OCI-LY1 (cell line): ENCODE measurements at regions not wholly inside any gene's neighbourhood (a gene's known extent, or its start where the extent isn't known, plus 50 kb on each side); places are given as distances from the start of the nearest gene placed in this dataset.

ENCODE experiments used
- H2AFZ ChIP-seq: fragments of 200-600 bp; sonication (generic), shearing (Covaris generic); 2 replicates; pipeline ENCODE4 v1.6.0; 2014; ENCODE audit warnings: antibody characterized with exemption, mild to moderate bottlenecking, low read length
- H3F3A ChIP-seq: fragments of 200-600 bp; sonication (generic), shearing (Covaris generic); 2 replicates; pipeline ENCODE4 v1.6.0; 2014; ENCODE audit warnings: mild to moderate bottlenecking, antibody characterized with exemption, low read length, moderate library complexity; ENCODE audit not compliant: insufficient read depth
- H3K27ac ChIP-seq: fragments of 200-600 bp; sonication (generic); 2 replicates; pipeline ENCODE4 v1.5.1; 2014; ENCODE audit warnings: low read length, mixed run types, mild to moderate bottlenecking, low read depth; ENCODE audit not compliant: poor library complexity, severe bottlenecking
- H3K27me3 ChIP-seq: fragments of 200-600 bp; sonication (generic); 2 replicates; pipeline ENCODE4 v1.6.0; 2014; ENCODE audit warnings: antibody characterized with exemption, mild to moderate bottlenecking, low read length, moderate library complexity; ENCODE audit not compliant: insufficient read depth
- H3K36me3 ChIP-seq: fragments of 200-600 bp; sonication (generic); 2 replicates; pipeline ENCODE4 v1.6.1; 2014; ENCODE audit warnings: mild to moderate bottlenecking, antibody characterized with exemption, low read length, moderate library complexity, mixed read lengths; ENCODE audit not compliant: insufficient read depth
- H3K4me1 ChIP-seq: fragments of 200-600 bp; sonication (generic); 2 replicates; pipeline ENCODE4 v1.5.1; 2014; ENCODE audit warnings: mild to moderate bottlenecking, low read length, moderate library complexity; ENCODE audit not compliant: insufficient read depth, severe bottlenecking
- H3K4me2 ChIP-seq: fragments of 200-600 bp; sonication (generic), shearing (Covaris generic); 2 replicates; pipeline ENCODE4 v1.6.1; 2014; ENCODE audit warnings: low read length
- H3K4me3 ChIP-seq: fragments of 200-600 bp; sonication (generic); 2 replicates; pipeline ENCODE4 v1.5.1; 2014; ENCODE audit warnings: low read length, low read depth, mild to moderate bottlenecking, mixed read lengths; ENCODE audit not compliant: poor library complexity, severe bottlenecking
- H3K79me2 ChIP-seq: fragments of 200-600 bp; shearing (Covaris generic); 2 replicates; pipeline ENCODE4 v1.6.1; 2016; ENCODE audit warnings: mixed run types, low read length, mixed read lengths; ENCODE audit not compliant: insufficient read depth
- H3K9ac ChIP-seq: fragments of 200-600 bp; sonication (generic), shearing (Covaris generic); 2 replicates; pipeline ENCODE4 v1.6.1; 2014; ENCODE audit warnings: mild to moderate bottlenecking, low read length, mixed read lengths
- H3K9me2 ChIP-seq: fragments of 200-600 bp; sonication (generic), shearing (Covaris generic); 2 replicates; pipeline ENCODE4 v1.6.1; 2014; ENCODE audit warnings: low read depth, mild to moderate bottlenecking, low read length, mixed read lengths
- H3K9me3 ChIP-seq: fragments of 200-600 bp; shearing (Covaris generic); 2 replicates; pipeline ENCODE4 v1.6.1; 2014; ENCODE audit warnings: low read length, mixed read lengths
- H4K20me1 ChIP-seq: fragments of 200-600 bp; sonication (generic), shearing (Covaris generic); 2 replicates; pipeline ENCODE4 v1.6.0; 2016; ENCODE audit warnings: mild to moderate bottlenecking, low read length; ENCODE audit not compliant: insufficient read depth
- CTCF ChIP-seq: fragments of 200-600 bp; sonication (generic), shearing (Covaris generic); IDR thresholded peaks from 2 replicates; pipeline ENCODE4 v1.5.1; 2017; ENCODE audit warnings: mild to moderate bottlenecking, antibody characterized with exemption, low read length, moderate library complexity, mixed read lengths
- EZH2 ChIP-seq: fragments of 200-600 bp; sonication (generic), shearing (Covaris generic); IDR thresholded peaks from 2 replicates; pipeline ENCODE4 v1.8.0; 2017; ENCODE audit warnings: borderline replicate concordance, mixed run types, mild to moderate bottlenecking, antibody characterized with exemption, low read length, moderate library complexity, mixed read lengths

DNA sequence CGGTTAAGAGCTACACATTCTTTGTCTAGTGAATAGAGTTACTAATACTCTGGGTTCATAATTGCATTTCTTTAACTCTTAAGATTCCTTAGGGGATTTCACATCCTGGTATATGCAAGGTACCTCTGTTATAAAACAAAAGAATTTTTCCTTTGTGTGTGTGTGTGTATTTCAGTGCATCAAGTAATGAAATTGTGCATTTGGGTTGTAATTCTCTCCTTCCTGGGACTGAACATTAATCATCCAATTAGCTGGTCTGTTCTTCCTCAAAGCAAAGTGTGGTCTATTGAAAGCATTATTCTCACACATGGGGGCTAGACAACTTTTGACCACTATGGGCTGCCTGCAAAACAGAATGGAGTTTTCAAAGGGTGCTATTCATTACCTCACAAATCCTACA, 74.0 kb downstream of the ZC3H11B start:
- Histone ChIP-seq H4K20me1 (no peaks in the 10 kb centered on the region), H3K9ac (no peak overlapping the region), H3K79me2 (no peaks in the 10 kb centered on the region), H3K27me3 (no peaks in the 10 kb centered on the region), H3K9me3 (no peaks in the 10 kb centered on the region), H3K9me2 (no peaks in the 10 kb centered on the region), H3K27ac (no peak overlapping the region), H3K4me2 (no peak overlapping the region), H3K4me1 (no peaks in the 10 kb centered on the region), H3F3A (no peaks in the 10 kb centered on the region), H3K4me3 (no peak overlapping the region), H2AFZ (no peak overlapping the region), H3K36me3 (no peaks in the 10 kb centered on the region)
- no peak for TF ChIP-seq EZH2
- no peak for TF ChIP-seq CTCF

GRCh38 chr1:219537223-219537631, 75.7 kb downstream of the ZC3H11B start:
- no peaks in the 10 kb centered on the region for H4K20me1 ChIP-seq
- H3K4me2 ChIP-seq: no peak overlapping the region
- H3K27me3 ChIP-seq: no peaks in the 10 kb centered on the region
- H3K4me3 ChIP-seq: no peak overlapping the region
- no peak overlapping the region for H2AFZ ChIP-seq
- H3K27ac ChIP-seq: no peak overlapping the region
- TF ChIP-seq CTCF (no peak), EZH2 (no peak)
- H3K9ac ChIP-seq: no peak overlapping the region
- H3F3A ChIP-seq: no peaks in the 10 kb centered on the region
- no peaks in the 10 kb centered on the region for H3K79me2 ChIP-seq
- H3K4me1 ChIP-seq: no peaks in the 10 kb centered on the region
- no peaks in the 10 kb centered on the region for H3K9me2 ChIP-seq
- H3K36me3 ChIP-seq: no peaks in the 10 kb centered on the region
- no peaks in the 10 kb centered on the region for H3K9me3 ChIP-seq

GRCh38 chr1:219536038-219536437, 76.9 kb downstream of the ZC3H11B start:
- Histone ChIP-seq H3K36me3 (no peaks in the 10 kb centered on the region), H3K27me3 (no peaks in the 10 kb centered on the region), H3K79me2 (no peaks in the 10 kb centered on the region), H3K27ac (no peak overlapping the region), H3K9me3 (no peaks in the 10 kb centered on the region), H3K9ac (no peak overlapping the region), H4K20me1 (no peaks in the 10 kb centered on the region), H2AFZ (no peak overlapping the region), H3K4me3 (no peak overlapping the region), H3K4me2 (no peak overlapping the region), H3F3A (no peaks in the 10 kb centered on the region), H3K9me2 (no peaks in the 10 kb centered on the region), H3K4me1 (no peaks in the 10 kb centered on the region)
- TF ChIP-seq EZH2: no peak
- no peak for TF ChIP-seq CTCF
